ENCODE measurements at regions not wholly inside any gene's neighbourhood (a gene's known extent, or its start where the extent isn't known, plus 50 kb on each side); places are given as distances from the start of the nearest gene placed in this dataset.
"Not testable (repeated sequence)": the region's sequence is repeated elsewhere in the genome, so short reads cannot be mapped to it uniquely, and the experiment has no call there.

DNA sequence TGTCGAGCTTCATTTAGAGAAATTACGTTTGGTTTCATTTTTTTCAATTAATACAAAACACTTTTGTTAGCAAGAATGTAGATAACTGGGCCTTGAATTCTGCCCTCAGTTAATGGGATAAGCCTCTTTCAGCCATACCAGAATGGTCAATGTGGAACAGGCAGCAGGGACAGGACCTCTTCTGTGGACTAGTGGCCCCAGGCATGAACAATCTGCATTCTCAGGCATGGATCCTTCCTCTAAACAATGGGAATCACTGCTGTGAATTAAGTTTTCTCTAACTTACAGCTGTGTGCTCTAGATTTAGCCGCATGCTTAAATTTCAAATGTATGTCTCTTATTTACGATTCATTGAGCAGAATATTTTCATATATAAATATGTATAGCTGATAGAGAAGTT lies 237.7 kb upstream of the PRKCQ start:
- H3K36me3 ChIP-seq (ENCODE audit: control insufficient read depth, insufficient read depth, low read length), result no peaks in the 10 kb centered on the region
- no peak overlapping the region for H3K4me3 ChIP-seq (ENCODE audit: insufficient read depth, low read depth, low read length, poor library complexity, severe bottlenecking)
- DNase-seq, result no peak
- no peaks in the 10 kb centered on the region for H3K27me3 ChIP-seq (replicated peaks; ENCODE audit: control insufficient read depth, insufficient read depth, low read length, poor library complexity, severe bottlenecking)
- H3K27ac ChIP-seq (ENCODE audit: insufficient read depth, low read length, poor library complexity, severe bottlenecking), result no peak overlapping the region
- H3K9me3 ChIP-seq (ENCODE audit: control insufficient read depth, low read length), result no peaks in the 10 kb centered on the region
- H3K4me1 ChIP-seq (ENCODE audit: control insufficient read depth, insufficient read depth, low read length, poor library complexity, severe bottlenecking), result no peaks in the 10 kb centered on the region

DNA sequence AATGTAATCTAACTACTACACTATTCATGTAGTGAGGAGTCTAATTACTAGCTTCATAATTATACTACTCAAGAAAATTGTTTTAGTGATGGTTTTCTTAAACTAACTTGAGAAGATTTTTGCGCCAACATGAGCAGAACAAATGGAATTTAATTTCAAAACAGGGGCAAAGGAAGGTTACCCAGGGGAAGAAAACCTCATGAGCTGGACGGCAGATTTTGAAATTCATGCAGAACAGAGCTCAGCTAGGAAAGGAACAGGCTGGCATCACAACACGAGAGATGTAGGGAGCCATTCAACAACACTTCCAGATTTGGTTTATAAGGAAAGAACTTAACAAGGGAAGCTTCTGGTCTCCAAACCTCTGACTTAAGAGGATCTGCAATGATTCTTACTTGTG lies 235.3 kb upstream of the PRKCQ start:
- H3K4me3 ChIP-seq (ENCODE audit: insufficient read depth, low read depth, low read length, poor library complexity, severe bottlenecking), result no peak overlapping the region
- no peak for DNase-seq
- no peaks in the 10 kb centered on the region for H3K4me1 ChIP-seq (ENCODE audit: control insufficient read depth, insufficient read depth, low read length, poor library complexity, severe bottlenecking)
- H3K9me3 ChIP-seq (ENCODE audit: control insufficient read depth, low read length), result no peaks in the 10 kb centered on the region
- H3K27me3 ChIP-seq (replicated peaks; ENCODE audit: control insufficient read depth, insufficient read depth, low read length, poor library complexity, severe bottlenecking), result peaks cover 7% of the 10 kb centered on the region
- H3K27ac ChIP-seq (ENCODE audit: insufficient read depth, low read length, poor library complexity, severe bottlenecking), result no peak overlapping the region
- no peaks in the 10 kb centered on the region for H3K36me3 ChIP-seq (ENCODE audit: control insufficient read depth, insufficient read depth, low read length)

GRCh38 chr10:6813856-6814255 lies 233.8 kb upstream of the PRKCQ start:
- no peaks in the 10 kb centered on the region for H3K36me3 ChIP-seq (ENCODE audit: control insufficient read depth, insufficient read depth, low read length)
- no peaks in the 10 kb centered on the region for H3K4me1 ChIP-seq (ENCODE audit: control insufficient read depth, insufficient read depth, low read length, poor library complexity, severe bottlenecking)
- H3K9me3 ChIP-seq (ENCODE audit: control insufficient read depth, low read length), result no peaks in the 10 kb centered on the region
- peaks cover 7% of the 10 kb centered on the region for H3K27me3 ChIP-seq (replicated peaks; ENCODE audit: control insufficient read depth, insufficient read depth, low read length, poor library complexity, severe bottlenecking)
- H3K4me3 ChIP-seq (ENCODE audit: insufficient read depth, low read depth, low read length, poor library complexity, severe bottlenecking), result no peak overlapping the region
- DNase-seq, result no peak
- no peak overlapping the region for H3K27ac ChIP-seq (ENCODE audit: insufficient read depth, low read length, poor library complexity, severe bottlenecking)

- H3K4me3 ChIP-seq (ENCODE audit: insufficient read depth, low read depth, low read length, poor library complexity, severe bottlenecking), result no peak overlapping the region
- no peaks in the 10 kb centered on the region for H3K4me1 ChIP-seq (ENCODE audit: control insufficient read depth, insufficient read depth, low read length, poor library complexity, severe bottlenecking)
- no peak overlapping the region for H3K27ac ChIP-seq (ENCODE audit: insufficient read depth, low read length, poor library complexity, severe bottlenecking)
- H3K36me3 ChIP-seq (ENCODE audit: control insufficient read depth, insufficient read depth, low read length), result no peaks in the 10 kb centered on the region
- H3K9me3 ChIP-seq (ENCODE audit: control insufficient read depth, low read length), result no peaks in the 10 kb centered on the region
- peaks cover 7% of the 10 kb centered on the region for H3K27me3 ChIP-seq (replicated peaks; ENCODE audit: control insufficient read depth, insufficient read depth, low read length, poor library complexity, severe bottlenecking)
- DNase-seq, result no peak
Measured at GRCh38 chr10:6813306-6813705, 233.2 kb upstream of the PRKCQ start.

DNA sequence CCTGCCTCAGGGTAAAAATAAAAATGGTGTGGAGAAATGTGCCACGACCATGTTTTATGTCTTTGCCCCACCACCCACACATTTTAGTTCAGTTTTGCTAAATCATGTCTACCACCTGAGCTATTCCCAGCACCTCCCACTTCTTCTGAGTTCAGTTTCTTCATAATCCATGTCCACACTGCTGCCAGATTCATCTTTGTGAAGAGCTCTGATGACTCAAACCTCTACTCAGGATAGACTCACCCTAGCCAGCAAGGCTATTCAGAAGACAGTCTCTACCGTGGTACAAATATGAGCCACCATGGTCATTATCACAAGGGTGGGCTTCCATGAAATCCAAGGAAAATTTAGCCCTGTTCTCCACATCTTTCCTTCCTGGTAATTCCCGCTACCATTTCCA lies 231.1 kb upstream of the PRKCQ start:
- no peak for DNase-seq
- Histone ChIP-seq H3K9me3 (ENCODE audit: control insufficient read depth, low read length) (no peaks in the 10 kb centered on the region), H3K4me3 (ENCODE audit: insufficient read depth, low read depth, low read length, poor library complexity, severe bottlenecking) (no peak overlapping the region), H3K4me1 (ENCODE audit: control insufficient read depth, insufficient read depth, low read length, poor library complexity, severe bottlenecking) (no peaks in the 10 kb centered on the region), H3K36me3 (ENCODE audit: control insufficient read depth, insufficient read depth, low read length) (no peaks in the 10 kb centered on the region), H3K27me3 (replicated peaks; ENCODE audit: control insufficient read depth, insufficient read depth, low read length, poor library complexity, severe bottlenecking) (peaks cover 7% of the 10 kb centered on the region), H3K27ac (ENCODE audit: insufficient read depth, low read length, poor library complexity, severe bottlenecking) (no peak overlapping the region)

GRCh38 chr10:6803427-6803783 lies 223.3 kb upstream of the PRKCQ start:
- Histone ChIP-seq H3K27ac (ENCODE audit: insufficient read depth, low read length, poor library complexity, severe bottlenecking) (no peak overlapping the region), H3K4me3 (ENCODE audit: insufficient read depth, low read depth, low read length, poor library complexity, severe bottlenecking) (no peak overlapping the region), H3K36me3 (ENCODE audit: control insufficient read depth, insufficient read depth, low read length) (no peaks in the 10 kb centered on the region), H3K4me1 (ENCODE audit: control insufficient read depth, insufficient read depth, low read length, poor library complexity, severe bottlenecking) (no peaks in the 10 kb centered on the region), H3K9me3 (ENCODE audit: control insufficient read depth, low read length) (no peaks in the 10 kb centered on the region), H3K27me3 (replicated peaks; ENCODE audit: control insufficient read depth, insufficient read depth, low read length, poor library complexity, severe bottlenecking) (no peaks in the 10 kb centered on the region)
- no peak for DNase-seq

DNA sequence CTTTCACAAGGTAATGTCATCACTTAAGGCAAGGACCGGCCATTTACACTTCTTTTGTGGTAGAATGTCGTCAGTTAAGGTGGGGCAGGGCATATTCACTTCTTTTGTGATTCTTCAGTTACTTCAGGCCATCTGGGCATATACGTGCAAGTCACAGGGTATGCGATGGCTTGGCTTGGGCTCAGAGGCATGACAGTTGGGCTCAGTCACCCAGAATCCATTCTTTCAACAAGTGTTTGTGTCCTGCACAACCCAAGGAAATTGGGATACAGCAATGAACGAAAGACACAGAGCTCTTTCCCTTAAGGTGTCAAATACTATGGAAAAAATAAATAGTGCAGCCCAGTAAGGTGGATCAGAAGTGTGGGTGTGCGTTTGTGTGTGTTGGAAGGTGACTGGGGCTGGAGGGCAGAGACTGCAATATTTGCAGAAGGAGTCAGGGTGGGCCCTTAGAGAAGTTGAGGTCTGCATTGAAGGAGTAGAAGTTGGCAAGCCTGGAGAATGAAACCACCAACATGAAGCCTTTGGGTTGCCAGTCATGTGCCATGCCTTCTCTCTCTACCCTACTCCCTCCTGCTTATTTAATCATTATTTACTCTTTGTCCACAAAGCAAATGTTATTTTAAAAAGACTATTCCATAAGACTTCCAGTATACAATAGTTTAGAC lies 222.8 kb upstream of the PRKCQ start:
- Histone ChIP-seq H3K27ac (ENCODE audit: insufficient read depth, low read length, poor library complexity, severe bottlenecking) (no peak overlapping the region), H3K27me3 (replicated peaks; ENCODE audit: control insufficient read depth, insufficient read depth, low read length, poor library complexity, severe bottlenecking) (no peaks in the 10 kb centered on the region), H3K4me3 (ENCODE audit: insufficient read depth, low read depth, low read length, poor library complexity, severe bottlenecking) (no peak overlapping the region), H3K9me3 (ENCODE audit: control insufficient read depth, low read length) (no peaks in the 10 kb centered on the region), H3K4me1 (ENCODE audit: control insufficient read depth, insufficient read depth, low read length, poor library complexity, severe bottlenecking) (no peaks in the 10 kb centered on the region), H3K36me3 (ENCODE audit: control insufficient read depth, insufficient read depth, low read length) (no peaks in the 10 kb centered on the region)
- no peak for DNase-seq

- H3K27ac ChIP-seq (ENCODE audit: insufficient read depth, low read length, poor library complexity, severe bottlenecking), result no peak overlapping the region
- H3K4me1 ChIP-seq (ENCODE audit: control insufficient read depth, insufficient read depth, low read length, poor library complexity, severe bottlenecking), result no peaks in the 10 kb centered on the region
- H3K9me3 ChIP-seq (ENCODE audit: control insufficient read depth, low read length), result no peaks in the 10 kb centered on the region
- no peak overlapping the region for H3K4me3 ChIP-seq (ENCODE audit: insufficient read depth, low read depth, low read length, poor library complexity, severe bottlenecking)
- H3K27me3 ChIP-seq (replicated peaks; ENCODE audit: control insufficient read depth, insufficient read depth, low read length, poor library complexity, severe bottlenecking), result no peaks in the 10 kb centered on the region
- H3K36me3 ChIP-seq (ENCODE audit: control insufficient read depth, insufficient read depth, low read length), result no peaks in the 10 kb centered on the region
- no peak for DNase-seq
Measured at GRCh38 chr10:6796231-6796630, 216.2 kb upstream of the PRKCQ start.

GRCh38 chr10:6795541-6795940 lies 215.5 kb upstream of the PRKCQ start:
- no peaks in the 10 kb centered on the region for H3K4me1 ChIP-seq (ENCODE audit: control insufficient read depth, insufficient read depth, low read length, poor library complexity, severe bottlenecking)
- no peak for DNase-seq
- no peak overlapping the region for H3K27ac ChIP-seq (ENCODE audit: insufficient read depth, low read length, poor library complexity, severe bottlenecking)
- no peaks in the 10 kb centered on the region for H3K27me3 ChIP-seq (replicated peaks; ENCODE audit: control insufficient read depth, insufficient read depth, low read length, poor library complexity, severe bottlenecking)
- no peaks in the 10 kb centered on the region for H3K9me3 ChIP-seq (ENCODE audit: control insufficient read depth, low read length)
- no peaks in the 10 kb centered on the region for H3K36me3 ChIP-seq (ENCODE audit: control insufficient read depth, insufficient read depth, low read length)
- H3K4me3 ChIP-seq (ENCODE audit: insufficient read depth, low read depth, low read length, poor library complexity, severe bottlenecking), result no peak overlapping the region

- not testable (repeated sequence) for DNase-seq; H3K4me3 ChIP-seq (ENCODE audit: insufficient read depth, low read depth, low read length, poor library complexity, severe bottlenecking)
Measured at GRCh38 chr10:6794841-6795240, 214.8 kb upstream of the PRKCQ start.

More at GRCh38 chr10:6794841-6795240, 214.8 kb upstream of the PRKCQ start:
- not testable (repeated sequence) for H3K4me1 ChIP-seq (ENCODE audit: control insufficient read depth, insufficient read depth, low read length, poor library complexity, severe bottlenecking); H3K27ac ChIP-seq (ENCODE audit: insufficient read depth, low read length, poor library complexity, severe bottlenecking); H3K27me3 ChIP-seq (replicated peaks; ENCODE audit: control insufficient read depth, insufficient read depth, low read length, poor library complexity, severe bottlenecking); H3K36me3 ChIP-seq (ENCODE audit: control insufficient read depth, insufficient read depth, low read length); H3K9me3 ChIP-seq (ENCODE audit: control insufficient read depth, low read length)

Data from effector memory CD4-positive, alpha-beta T cell (primary cell).